Keratinocyte (primary cell): ENCODE measurements at regions not wholly inside any gene's neighbourhood (a gene's known extent, or its start where the extent isn't known, plus 50 kb on each side); places are given as distances from the start of the nearest gene placed in this dataset.

ENCODE experiments used
- DNase-seq: peaks from one replicate; pipeline ENCODE4 v3.0.0-alpha.2; 2011; ENCODE audit warnings: low read depth, missing footprints, low spot score
- FAIRE-seq: peaks from 2 replicates; lab custom pipeline; 2011; peaks lifted over from hg19 to GRCh38; lab: Jason Lieb, UNC
- H2AFZ ChIP-seq: 2 replicates; pipeline ENCODE4 v1.6.0; 2012; ENCODE audit warnings: low read length, control low read depth, inconsistent platforms; ENCODE audit not compliant: control insufficient read depth
- H3K27ac ChIP-seq: 2 replicates; pipeline ENCODE4 v1.5.1; 2011; ENCODE audit warnings: low read length; ENCODE audit not compliant: control insufficient read depth, insufficient read depth
- H3K27me3 ChIP-seq: 3 replicates; pipeline ENCODE4 v1.6.0; 2011; ENCODE audit warnings: low read length; ENCODE audit not compliant: control insufficient read depth, insufficient read depth; ENCODE audit errors: extremely low read depth
- H3K36me3 ChIP-seq, 2 experiments: 2 replicates in 1 of 2; 3 replicates in 1 of 2; pipeline ENCODE4 v1.5.1; 2011; ENCODE audit warnings: low read length in 2 of 2, mild to moderate bottlenecking in 1 of 2; ENCODE audit not compliant: control insufficient read depth in 2 of 2, insufficient read depth in 2 of 2; ENCODE audit errors: extremely low read depth in 1 of 2
- H3K4me1 ChIP-seq: 3 replicates; pipeline ENCODE4 v1.5.1; 2011; ENCODE audit warnings: low read length; ENCODE audit not compliant: control insufficient read depth, insufficient read depth; ENCODE audit errors: extremely low read depth
- H3K4me2 ChIP-seq: 3 replicates; pipeline ENCODE4 v1.6.0; 2011; ENCODE audit warnings: low read depth, low read length; ENCODE audit not compliant: control insufficient read depth, insufficient read depth; ENCODE audit errors: extremely low read depth
- H3K4me3 ChIP-seq, 3 experiments: fragments of 200-600 bp in 1 of 3; sonication (generic) in 1 of 3; 2 replicates in 2 of 3; 3 replicates in 1 of 3; pipeline ENCODE4 v1.5.1; 2011 to 2016; ENCODE audit warnings: low read length in 3 of 3, mild to moderate bottlenecking in 3 of 3, control low read depth in 2 of 3, inconsistent platforms in 1 of 3, low read depth in 1 of 3, mixed read lengths in 1 of 3, mixed run types in 1 of 3, moderate library complexity in 1 of 3; ENCODE audit not compliant: control insufficient read depth in 2 of 3, insufficient read depth in 2 of 3; ENCODE audit errors: extremely low read depth in 1 of 3
- H3K79me2 ChIP-seq: 2 replicates; pipeline ENCODE4 v1.6.0; 2012; ENCODE audit warnings: low read length; ENCODE audit not compliant: control insufficient read depth, insufficient read depth
- H3K9ac ChIP-seq: 3 replicates; pipeline ENCODE4 v1.6.0; 2011; ENCODE audit warnings: low read length; ENCODE audit not compliant: control insufficient read depth, insufficient read depth; ENCODE audit errors: extremely low read depth
- H3K9me1 ChIP-seq: 3 replicates; pipeline ENCODE4 v1.6.0; 2011; ENCODE audit warnings: low read length; ENCODE audit not compliant: control insufficient read depth, insufficient read depth; ENCODE audit errors: extremely low read depth
- H3K9me3 ChIP-seq: 2 replicates; pipeline ENCODE4 v1.5.1; 2012; ENCODE audit warnings: low read depth, low read length; ENCODE audit not compliant: control insufficient read depth
- H4K20me1 ChIP-seq: 3 replicates; pipeline ENCODE4 v1.6.0; 2011; ENCODE audit warnings: low read length; ENCODE audit not compliant: control insufficient read depth, insufficient read depth; ENCODE audit errors: extremely low read depth
- CTCF ChIP-seq, 3 experiments: IDR thresholded peaks in 1 of 3; conservative IDR thresholded peaks in 1 of 3; optimal IDR thresholded peaks in 1 of 3; 2 replicates in 2 of 3; 3 replicates in 1 of 3; pipeline versions ENCODE3 to v1.5.1; 2011; ENCODE audit warnings: low read length in 3 of 3, mild to moderate bottlenecking in 3 of 3, moderate library complexity in 2 of 3, control low read depth in 1 of 3, inconsistent platforms in 1 of 3; ENCODE audit not compliant: insufficient read depth in 2 of 3; ENCODE audit errors: extremely low read depth in 1 of 3
- EZH2 ChIP-seq: IDR thresholded peaks from one replicate; pipeline ENCODE4 v1.6.1; 2012; ENCODE audit warnings: inconsistent platforms, mild to moderate bottlenecking, low read length, moderate library complexity
- dilution Hi-C: fragments of 300-500 bp; cut with MboI; formaldehyde crosslinking; loops from one replicate; pipeline ENCODE4 v1.7.0; 2020; ENCODE audit warnings: low sequenced_read_pairs; ENCODE audit not compliant: extremely low pct_ligation_motif_present

DNA sequence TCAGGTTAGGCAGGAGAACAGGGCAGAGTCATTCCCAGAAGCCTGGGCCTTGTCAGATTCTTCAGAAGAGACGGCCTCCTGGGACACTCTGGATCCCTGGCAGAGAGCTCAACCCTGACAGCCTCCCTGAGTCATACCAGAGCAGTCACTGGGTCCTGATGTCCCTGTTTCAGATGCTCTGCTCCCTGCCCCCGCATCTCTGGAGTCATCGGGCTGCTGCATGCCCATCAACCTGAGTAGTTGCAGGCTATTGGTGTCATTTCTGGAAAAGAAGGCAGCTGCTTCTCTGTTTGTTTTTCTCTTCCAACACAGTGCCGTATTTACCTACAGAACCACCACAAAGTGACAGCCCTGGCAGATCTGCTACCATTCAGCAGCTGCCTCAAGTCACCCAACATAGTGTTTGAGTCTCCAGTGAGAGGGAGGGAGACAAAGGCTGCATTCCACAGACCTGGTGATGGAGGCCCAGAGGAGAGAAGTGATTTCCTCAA lies 145.1 kb downstream of the B3GNT2 start:
- no peak overlapping the region for H3K4me2 ChIP-seq
- peaks cover 3% of the 10 kb centered on the region for H3K4me1 ChIP-seq
- no peak for FAIRE-seq
- H2AFZ ChIP-seq: no peak overlapping the region
- no peak for DNase-seq
- H3K36me3 ChIP-seq: no peaks in the 10 kb centered on the region
- H3K9me3 ChIP-seq: no peaks in the 10 kb centered on the region
- H3K27me3 ChIP-seq: no peaks in the 10 kb centered on the region
- no peak overlapping the region for H3K27ac ChIP-seq
- H3K79me2 ChIP-seq: no peaks in the 10 kb centered on the region
- H4K20me1 ChIP-seq: no peaks in the 10 kb centered on the region
- TF ChIP-seq EZH2: no peak
- no peak for TF ChIP-seq CTCF (optimal IDR thresholded peaks at IDR 0.05 in 1 of 3, IDR thresholded peaks at IDR 0.05 in 1 of 3, conservative IDR thresholded peaks at IDR 0.05 in 1 of 3; ENCODE audit: extremely low read depth in 1 of 3, insufficient read depth in 2 of 3, low read length in 3 of 3)
- no peak overlapping the region for H3K4me3 ChIP-seq
- dilution Hi-C loops: no loop called here
- H3K9me1 ChIP-seq: no peaks in the 10 kb centered on the region
- H3K9ac ChIP-seq: no peak overlapping the region

DNA sequence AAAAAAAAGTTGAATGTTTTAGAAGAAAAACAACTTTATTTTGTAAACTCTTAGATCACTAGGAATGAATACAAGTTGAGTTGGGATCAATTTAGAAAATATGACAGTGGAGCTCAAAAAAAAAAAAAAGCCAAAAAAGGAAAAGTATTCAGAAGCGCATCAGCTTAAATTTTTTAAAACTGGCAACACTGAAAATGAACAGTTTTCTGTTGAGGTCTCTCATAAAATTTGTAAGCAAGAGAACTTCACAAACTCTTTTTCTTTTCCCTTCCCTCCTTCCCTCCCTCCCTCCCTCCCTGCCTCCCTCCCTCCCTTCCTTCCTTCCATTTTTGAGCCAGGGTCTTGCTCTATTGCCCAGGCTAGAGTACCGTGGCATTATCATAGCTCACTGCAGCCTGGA lies 143.9 kb downstream of the B3GNT2 start:
- dilution Hi-C loops: no loop called here
- H3K27ac ChIP-seq: no peak overlapping the region
- no peaks in the 10 kb centered on the region for H3K79me2 ChIP-seq
- no peak overlapping the region for H2AFZ ChIP-seq
- H4K20me1 ChIP-seq: no peaks in the 10 kb centered on the region
- H3K27me3 ChIP-seq: no peaks in the 10 kb centered on the region
- H3K4me2 ChIP-seq: no peak overlapping the region
- DNase-seq (no peak), FAIRE-seq (no peak)
- H3K9ac ChIP-seq: no peak overlapping the region
- no peak overlapping the region for H3K4me3 ChIP-seq
- H3K9me1 ChIP-seq: no peaks in the 10 kb centered on the region
- H3K36me3 ChIP-seq: no peaks in the 10 kb centered on the region
- no peaks in the 10 kb centered on the region for H3K9me3 ChIP-seq
- peaks cover 3% of the 10 kb centered on the region for H3K4me1 ChIP-seq
- no peak for TF ChIP-seq EZH2
- TF ChIP-seq CTCF (optimal IDR thresholded peaks at IDR 0.05 in 1 of 3, IDR thresholded peaks at IDR 0.05 in 1 of 3, conservative IDR thresholded peaks at IDR 0.05 in 1 of 3; ENCODE audit: extremely low read depth in 1 of 3, insufficient read depth in 2 of 3, low read length in 3 of 3): no peak
